ENCODE measurements at regions not wholly inside any gene's neighbourhood (a gene's known extent, or its start where the extent isn't known, plus 50 kb on each side); places are given as distances from the start of the nearest gene placed in this dataset.
"Not testable (repeated sequence)": the region's sequence is repeated elsewhere in the genome, so short reads cannot be mapped to it uniquely, and the experiment has no call there.

DNA sequence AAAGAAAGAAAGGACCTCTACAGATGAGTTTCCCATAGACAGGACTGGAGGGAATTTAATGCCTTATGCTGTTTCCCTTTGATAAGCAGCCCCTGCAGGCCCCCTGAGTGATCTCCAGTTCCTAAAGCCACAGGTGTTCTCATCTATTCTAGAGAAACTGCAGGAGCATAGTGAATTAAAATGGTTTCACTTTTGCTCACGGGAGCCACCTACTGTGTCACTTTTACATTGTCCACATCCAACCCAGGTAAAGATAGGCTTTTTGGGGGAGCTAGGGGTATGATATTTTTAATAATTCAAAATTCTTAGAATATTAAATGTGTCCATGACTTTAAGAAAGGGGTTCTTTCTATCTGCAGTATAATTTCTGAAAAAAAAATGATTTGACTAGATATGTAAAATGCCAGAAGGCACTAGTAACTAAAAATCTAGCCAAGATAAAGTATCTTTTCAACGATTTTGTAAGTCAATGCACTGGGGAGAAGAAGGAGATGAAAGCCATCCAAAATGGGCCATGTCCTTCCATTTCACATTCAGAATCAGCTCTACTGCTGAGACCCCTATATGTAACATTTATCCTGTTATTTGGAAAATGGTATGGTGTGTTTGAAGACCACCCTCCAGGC lies 267.3 kb upstream of the DUSP10 start:
- H3K27ac Mint-ChIP-seq, result no peak overlapping the region
- no peaks in the 10 kb centered on the region for H3K9me3 Mint-ChIP-seq
- no peaks in the 10 kb centered on the region for H3K36me3 Mint-ChIP-seq (ENCODE audit: low read depth)
- H3K4me1 Mint-ChIP-seq, result peaks cover 5% of the 10 kb centered on the region
- DNase-seq (peak; percentile 19), ATAC-seq (no peak)
- peaks cover 11% of the 10 kb centered on the region for H3K27me3 Mint-ChIP-seq
- no peak overlapping the region for H3K4me3 Mint-ChIP-seq

GRCh38 chr1:222006715-222007114 lies 264.8 kb upstream of the DUSP10 start:
- Mint-ChIP-seq H3K27ac (no peak overlapping the region), H3K4me1 (peaks cover 8% of the 10 kb centered on the region), H3K27me3 (peaks cover 8% of the 10 kb centered on the region), H3K36me3 (ENCODE audit: low read depth) (no peaks in the 10 kb centered on the region), H3K4me3 (no peak overlapping the region), H3K9me3 (no peaks in the 10 kb centered on the region)
- ATAC-seq (no peak), DNase-seq (no peak)

- H3K4me3 Mint-ChIP-seq, result no peak overlapping the region
- peaks cover 8% of the 10 kb centered on the region for H3K4me1 Mint-ChIP-seq
- ATAC-seq, result no peak
- no peaks in the 10 kb centered on the region for H3K36me3 Mint-ChIP-seq (ENCODE audit: low read depth)
- DNase-seq, result no peak
- no peaks in the 10 kb centered on the region for H3K9me3 Mint-ChIP-seq
- H3K27me3 Mint-ChIP-seq, result peaks cover 8% of the 10 kb centered on the region
- H3K27ac Mint-ChIP-seq, result no peak overlapping the region
Observed at GRCh38 chr1:222004784-222005183, 262.9 kb upstream of the DUSP10 start.

GRCh38 chr1:222004034-222004433 lies 262.1 kb upstream of the DUSP10 start:
- Mint-ChIP-seq H3K9me3 (no peaks in the 10 kb centered on the region), H3K27ac (no peak overlapping the region)
- no peak for ATAC-seq

DNA sequence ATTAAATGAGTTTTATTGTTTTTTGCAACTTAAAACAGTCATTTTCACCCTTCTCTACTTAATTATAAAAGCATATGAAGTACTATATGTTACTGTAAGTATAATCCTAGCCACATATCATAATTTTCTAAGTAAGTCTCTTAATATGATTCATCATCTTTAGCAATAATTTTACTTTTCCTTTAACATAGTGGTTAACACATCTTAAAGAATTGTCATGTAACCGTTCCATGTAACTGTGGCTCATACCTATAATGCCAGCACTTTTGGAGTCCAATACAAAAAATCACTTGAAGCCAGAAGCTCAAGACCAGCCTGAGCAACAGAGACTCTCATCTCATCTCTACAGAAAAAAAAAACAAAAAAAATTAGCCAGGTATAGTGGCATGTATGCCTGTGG lies 260.6 kb upstream of the DUSP10 start:
- peak; percentile 24 for ATAC-seq
- peaks cover 8% of the 10 kb centered on the region for H3K27me3 Mint-ChIP-seq

More at GRCh38 chr1:222004034-222004433, 262.1 kb upstream of the DUSP10 start:
- no peak for DNase-seq
- Mint-ChIP-seq H3K27me3 (peaks cover 8% of the 10 kb centered on the region), H3K36me3 (ENCODE audit: low read depth) (no peaks in the 10 kb centered on the region), H3K4me1 (peaks cover 7% of the 10 kb centered on the region), H3K4me3 (no peak overlapping the region)

DNA sequence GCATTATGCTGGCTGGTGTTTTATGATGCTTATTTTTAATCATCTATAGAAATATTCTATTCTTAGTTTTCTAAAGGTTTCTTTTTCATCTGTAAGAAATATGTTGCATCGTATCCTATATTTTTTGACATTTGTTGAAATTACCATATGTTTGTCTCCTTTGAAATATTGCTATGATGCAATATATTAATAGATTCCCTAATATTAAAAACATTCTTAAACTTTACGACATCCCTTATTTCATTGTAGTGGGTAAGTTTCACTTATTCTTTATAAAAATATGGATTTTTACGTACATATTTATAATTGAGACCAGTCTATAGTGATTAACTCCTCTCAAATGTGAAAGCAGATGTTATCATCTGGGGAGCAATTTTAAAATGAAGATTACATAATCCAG lies 258.2 kb upstream of the DUSP10 start:
- H3K9me3 Mint-ChIP-seq, result no peaks in the 10 kb centered on the region
- H3K27me3 Mint-ChIP-seq, result peaks cover 4% of the 10 kb centered on the region
- H3K4me3 Mint-ChIP-seq, result no peak overlapping the region
- H3K36me3 Mint-ChIP-seq (ENCODE audit: low read depth), result no peaks in the 10 kb centered on the region
- no peak overlapping the region for H3K27ac Mint-ChIP-seq
- no peak for DNase-seq
- no peak for ATAC-seq
- H3K4me1 Mint-ChIP-seq, result peaks cover 15% of the 10 kb centered on the region

More for the DNA sequence above, 260.6 kb upstream of the DUSP10 start:
- DNase-seq, result no peak
- Mint-ChIP-seq H3K36me3 (ENCODE audit: low read depth) (no peaks in the 10 kb centered on the region), H3K27ac (no peak overlapping the region), H3K4me3 (no peak overlapping the region), H3K9me3 (no peaks in the 10 kb centered on the region), H3K4me1 (peaks cover 8% of the 10 kb centered on the region)

DNA sequence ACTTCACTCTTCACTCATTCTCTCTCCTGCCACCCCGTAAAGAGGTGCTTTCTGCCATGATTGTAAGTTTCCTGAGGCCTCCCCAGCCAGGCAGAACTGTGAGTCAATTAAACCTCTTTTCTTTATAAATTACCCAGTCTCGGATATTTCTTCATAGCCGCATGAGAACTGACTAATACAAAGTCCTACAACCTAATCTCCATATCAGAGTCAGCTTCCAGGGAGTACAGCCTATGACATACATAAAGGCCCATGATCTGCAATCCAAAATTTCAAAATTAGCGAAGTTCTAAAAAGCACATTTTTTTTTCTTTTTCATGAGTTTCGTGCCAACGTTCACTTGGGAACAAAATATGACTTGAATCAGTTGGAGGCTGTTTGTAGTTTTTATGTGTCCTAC lies 256.9 kb upstream of the DUSP10 start:
- no peak for DNase-seq

DNA sequence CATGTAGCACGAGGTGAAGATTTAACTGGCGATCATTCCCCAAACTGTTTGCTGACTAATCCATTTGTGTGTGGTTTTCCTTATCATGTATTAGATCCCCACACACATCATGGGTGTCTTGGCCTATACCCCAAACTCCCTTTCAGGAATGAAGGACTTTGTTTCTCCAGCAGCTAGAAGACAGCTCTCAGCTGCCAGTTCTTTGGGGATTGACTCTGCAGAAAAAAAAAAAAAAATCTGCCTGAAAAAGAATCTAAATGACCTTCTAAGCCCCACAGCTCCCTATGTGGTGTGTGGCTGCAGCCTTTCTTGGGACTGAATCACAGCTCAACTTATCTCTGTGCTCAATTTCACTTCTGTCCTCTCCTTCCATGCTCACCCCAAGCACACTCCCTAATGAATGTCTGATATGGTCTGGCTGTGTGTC lies 256.3 kb upstream of the DUSP10 start:
- no peaks in the 10 kb centered on the region for H3K9me3 Mint-ChIP-seq
- H3K36me3 Mint-ChIP-seq (ENCODE audit: low read depth), result no peaks in the 10 kb centered on the region
- H3K4me3 Mint-ChIP-seq, result no peak overlapping the region
- no peak overlapping the region for H3K27ac Mint-ChIP-seq
- H3K4me1 Mint-ChIP-seq, result peaks cover 34% of the 10 kb centered on the region
- no peak for ATAC-seq
- DNase-seq, result no peak
- no peaks in the 10 kb centered on the region for H3K27me3 Mint-ChIP-seq

More for the DNA sequence above, 256.9 kb upstream of the DUSP10 start:
- no peaks in the 10 kb centered on the region for H3K27me3 Mint-ChIP-seq
- no peak for ATAC-seq
- H3K4me1 Mint-ChIP-seq, result peaks cover 28% of the 10 kb centered on the region
- H3K27ac Mint-ChIP-seq, result no peak overlapping the region
- H3K9me3 Mint-ChIP-seq, result no peaks in the 10 kb centered on the region
- H3K36me3 Mint-ChIP-seq (ENCODE audit: low read depth), result no peaks in the 10 kb centered on the region
- H3K4me3 Mint-ChIP-seq, result no peak overlapping the region

DNA sequence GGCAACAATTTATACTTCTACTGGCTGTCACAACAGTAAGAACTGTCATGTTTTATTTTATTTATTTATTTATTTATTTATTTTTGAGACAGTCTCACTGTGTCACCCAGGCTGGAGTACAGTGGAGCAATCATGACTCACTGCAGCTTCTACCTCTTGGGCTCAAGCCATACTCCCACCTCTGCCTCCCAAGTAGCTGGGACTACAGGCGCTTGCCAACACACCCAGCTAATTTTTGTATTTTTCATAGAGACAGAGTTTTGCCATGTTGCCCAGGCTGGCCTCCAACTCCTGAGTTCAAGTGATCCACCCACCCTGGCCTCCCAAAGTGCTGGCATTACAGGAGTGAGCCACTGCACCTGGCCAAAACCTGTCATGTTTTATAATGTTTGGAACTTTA lies 255.1 kb upstream of the DUSP10 start:
- H3K27me3 Mint-ChIP-seq; H3K27ac Mint-ChIP-seq; H3K9me3 Mint-ChIP-seq; ATAC-seq; H3K36me3 Mint-ChIP-seq (ENCODE audit: low read depth); H3K4me3 Mint-ChIP-seq; DNase-seq: not testable (repeated sequence)
- peaks cover 40% of the 10 kb centered on the region for H3K4me1 Mint-ChIP-seq

GRCh38 chr1:221994939-221995338 lies 253.1 kb upstream of the DUSP10 start:
- no peaks in the 10 kb centered on the region for H3K36me3 Mint-ChIP-seq (ENCODE audit: low read depth)
- peaks cover 50% of the 10 kb centered on the region for H3K4me1 Mint-ChIP-seq
- no peaks in the 10 kb centered on the region for H3K9me3 Mint-ChIP-seq
- no peak overlapping the region for H3K4me3 Mint-ChIP-seq
- DNase-seq, result no peak
- peak overlapping the region; percentile 78 for H3K27ac Mint-ChIP-seq
- ATAC-seq, result peak; percentile 38
- H3K27me3 Mint-ChIP-seq, result no peaks in the 10 kb centered on the region

GRCh38 chr1:221994274-221994698 lies 252.4 kb upstream of the DUSP10 start:
- Mint-ChIP-seq H3K4me3 (no peak overlapping the region), H3K27me3 (no peaks in the 10 kb centered on the region), H3K4me1 (peaks cover 50% of the 10 kb centered on the region), H3K9me3 (no peaks in the 10 kb centered on the region), H3K36me3 (ENCODE audit: low read depth) (no peaks in the 10 kb centered on the region), H3K27ac (peak overlapping the region; percentile 78)
- DNase-seq (peak; percentile 25), ATAC-seq (peak; percentile 77)

DNA sequence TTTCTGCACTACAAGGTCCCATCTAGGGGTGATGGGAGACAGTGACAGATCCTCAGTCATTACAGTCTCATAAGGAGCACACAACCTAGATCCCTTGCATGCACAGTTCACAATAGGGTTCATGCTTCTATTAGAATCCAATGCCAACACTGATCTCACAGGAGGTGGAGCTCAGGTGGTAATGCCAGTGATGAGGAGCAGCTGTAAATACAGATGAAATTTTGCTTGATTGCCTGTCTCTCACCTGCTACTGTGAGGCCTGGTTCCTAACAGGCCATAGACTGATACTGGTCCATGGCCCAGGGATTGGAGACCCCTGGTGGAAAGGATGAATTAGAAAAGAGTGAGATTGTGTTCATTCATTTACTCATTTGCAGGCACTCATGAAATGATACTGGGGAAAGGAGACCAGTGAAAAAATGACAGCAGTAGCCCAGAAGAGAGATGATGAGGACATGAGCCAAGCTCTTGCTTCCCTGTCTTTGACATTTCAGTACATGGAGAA lies 251.6 kb upstream of the DUSP10 start:
- H3K9me3 Mint-ChIP-seq, result no peaks in the 10 kb centered on the region
- peaks cover 47% of the 10 kb centered on the region for H3K4me1 Mint-ChIP-seq
- DNase-seq, result no peak
- peak overlapping the region; percentile 78 for H3K27ac Mint-ChIP-seq
- H3K36me3 Mint-ChIP-seq (ENCODE audit: low read depth), result no peaks in the 10 kb centered on the region
- no peak for ATAC-seq
- H3K27me3 Mint-ChIP-seq, result no peaks in the 10 kb centered on the region
- H3K4me3 Mint-ChIP-seq, result no peak overlapping the region

DNA sequence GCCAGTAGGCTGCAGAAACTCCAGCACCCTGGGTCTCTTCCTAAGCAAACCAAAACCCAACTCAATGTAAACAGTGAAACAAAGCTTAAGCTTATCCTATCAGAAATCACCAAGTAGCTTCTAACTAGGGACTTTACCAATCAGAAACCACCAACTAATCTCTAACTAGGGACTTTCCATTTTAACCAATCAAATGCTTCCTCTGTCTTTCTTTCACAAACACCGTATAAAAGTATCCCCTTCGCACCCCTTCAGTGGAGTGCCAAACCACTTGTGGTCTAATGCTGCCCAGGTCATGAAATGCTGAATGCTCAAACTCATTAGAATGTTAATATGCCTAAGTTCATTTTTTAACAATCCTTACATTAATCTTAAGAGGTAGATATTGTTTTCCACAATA lies 250.5 kb upstream of the DUSP10 start:
- Mint-ChIP-seq H3K4me3 (no peak overlapping the region), H3K4me1 (peaks cover 49% of the 10 kb centered on the region), H3K27ac (peak overlapping the region; percentile 64), H3K27me3 (no peaks in the 10 kb centered on the region), H3K36me3 (ENCODE audit: low read depth) (no peaks in the 10 kb centered on the region), H3K9me3 (no peaks in the 10 kb centered on the region)
- DNase-seq (no peak), ATAC-seq (peak; percentile 45)

GRCh38 chr1:221991221-221991620 lies 249.3 kb upstream of the DUSP10 start:
- peaks cover 49% of the 10 kb centered on the region for H3K4me1 Mint-ChIP-seq
- H3K36me3 Mint-ChIP-seq (ENCODE audit: low read depth), result no peaks in the 10 kb centered on the region
- ATAC-seq, result no peak
- H3K4me3 Mint-ChIP-seq, result no peak overlapping the region
- peaks cover 5% of the 10 kb centered on the region for H3K9me3 Mint-ChIP-seq
- no peak overlapping the region for H3K27ac Mint-ChIP-seq
- DNase-seq, result no peak
- no peaks in the 10 kb centered on the region for H3K27me3 Mint-ChIP-seq

- Mint-ChIP-seq H3K27me3 (no peaks in the 10 kb centered on the region), H3K9me3 (peaks cover 5% of the 10 kb centered on the region)
Observed at GRCh38 chr1:221989741-221990140, 247.9 kb upstream of the DUSP10 start.

More at GRCh38 chr1:221989741-221990140, 247.9 kb upstream of the DUSP10 start:
- Mint-ChIP-seq H3K36me3 (ENCODE audit: low read depth) (no peaks in the 10 kb centered on the region), H3K4me1 (peaks cover 38% of the 10 kb centered on the region), H3K4me3 (no peak overlapping the region), H3K27ac (no peak overlapping the region)
- ATAC-seq (no peak), DNase-seq (no peak)
